Activated CD8-positive, alpha-beta T cell treated with anti-CD3 and anti-CD28 coated beads for 36 hours (primary cell): ENCODE measurements at regions not wholly inside any gene's neighbourhood (a gene's known extent, or its start where the extent isn't known, plus 50 kb on each side); places are given as distances from the start of the nearest gene placed in this dataset.

Experiments
- ATAC-seq: fragments of 200-7000 bp; cut with Tn5 transposase; one replicate; pipeline ENCODE4 v1.10.0; 2021; ENCODE audit warnings: mild to moderate bottlenecking, moderate library complexity
- CTCF ChIA-PET: fragments of 350-600 bp; sonication (Branson Sonifier 250); formaldehyde crosslinking; loops from one replicate; lab custom pipeline; 2021; ENCODE audit warnings: antibody characterized with exemption; lab: Charles Lee
- POLR2A ChIA-PET: fragments of 350-600 bp; sonication (Branson Sonifier 250); formaldehyde crosslinking; loops from one replicate; lab custom pipeline; 2021; ENCODE audit warnings: antibody characterized with exemption; lab: Charles Lee
- DNase-seq: peaks from one replicate; pipeline ENCODE4 v3.0.0-alpha.2; 2020
- H3K27ac Mint-ChIP-seq: one replicate; pipeline ENCODE4 v1.8.0; 2021; ENCODE audit warnings: mild to moderate bottlenecking, mixed read lengths
- H3K27me3 Mint-ChIP-seq: one replicate; pipeline ENCODE4 v1.8.0; 2021; ENCODE audit warnings: mixed read lengths
- H3K36me3 Mint-ChIP-seq: one replicate; pipeline ENCODE4 v1.8.0; 2021; ENCODE audit warnings: low read depth, mixed read lengths
- H3K4me1 Mint-ChIP-seq: one replicate; pipeline ENCODE4 v1.8.0; 2021; ENCODE audit warnings: low read depth, mixed read lengths
- H3K4me3 Mint-ChIP-seq: one replicate; pipeline ENCODE4 v1.8.0; 2021; ENCODE audit warnings: mild to moderate bottlenecking, moderate library complexity, mixed read lengths
- H3K9me3 Mint-ChIP-seq: one replicate; pipeline ENCODE4 v1.8.0; 2021; ENCODE audit warnings: mixed read lengths
- CTCF ChIP-seq: fragments of 200-600 bp; IDR thresholded peaks from one replicate; pipeline ENCODE4 v1.8.0; 2022; ENCODE audit warnings: antibody characterized with exemption, mild to moderate bottlenecking
- intact Hi-C: fragments of 100-400 bp; cut with micrococcal nuclease; formaldehyde crosslinking; loops from one replicate; pipeline ENCODE4 v1.10.0; 2022

GRCh38 chr3:18097473-18097872 is 327.7 kb downstream of the SATB1 start:
- intact Hi-C loops: no loop called here

DNA sequence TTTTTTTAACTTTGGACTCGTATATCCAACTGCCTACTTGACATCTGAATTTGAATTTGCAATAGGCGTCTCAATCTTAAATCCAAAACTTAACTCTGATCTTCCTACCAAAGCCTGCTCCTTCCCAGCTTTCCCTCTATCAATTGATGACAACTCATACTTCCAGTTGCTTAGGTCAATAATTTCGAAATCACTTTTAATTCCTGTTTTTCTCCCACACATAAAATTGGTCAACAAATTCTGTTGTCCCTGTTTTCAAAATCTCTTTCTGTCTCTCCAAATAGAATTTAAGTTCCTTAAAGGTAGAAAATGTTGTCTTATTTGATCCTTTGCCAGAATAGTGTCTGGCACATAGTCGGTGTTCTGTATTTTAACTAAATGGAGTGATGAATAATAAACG is 332.4 kb downstream of the SATB1 start:
- Mint-ChIP-seq H3K27ac (no peak overlapping the region), H3K4me3 (no peak overlapping the region), H3K9me3 (peaks cover 7% of the 10 kb centered on the region), H3K36me3 (peaks cover 7% of the 10 kb centered on the region), H3K4me1 (peaks cover 11% of the 10 kb centered on the region), H3K27me3 (peaks cover 4% of the 10 kb centered on the region)
- ATAC-seq: no peak
- ChIA-PET CTCF (no interaction called here), POLR2A (no interaction called here)
- intact Hi-C loops: no loop called here
- no peak for DNase-seq
- no peak for TF ChIP-seq CTCF

More at GRCh38 chr3:18097473-18097872, 327.7 kb downstream of the SATB1 start:
- Mint-ChIP-seq H3K4me3 (no peak overlapping the region), H3K36me3 (peaks cover 11% of the 10 kb centered on the region), H3K4me1 (peaks cover 26% of the 10 kb centered on the region), H3K9me3 (peaks cover 10% of the 10 kb centered on the region), H3K27ac (no peak overlapping the region), H3K27me3 (peaks cover 4% of the 10 kb centered on the region)
- ChIA-PET POLR2A (no interaction called here), CTCF (interaction anchor here (1.2 kb wide), 1 partner anchor 11 kb away, joined by 3 read pairs; no protein-coding TSS in a partner anchor)
- DNase-seq (no peak), ATAC-seq (no peak)
- TF ChIP-seq CTCF: no peak

DNA sequence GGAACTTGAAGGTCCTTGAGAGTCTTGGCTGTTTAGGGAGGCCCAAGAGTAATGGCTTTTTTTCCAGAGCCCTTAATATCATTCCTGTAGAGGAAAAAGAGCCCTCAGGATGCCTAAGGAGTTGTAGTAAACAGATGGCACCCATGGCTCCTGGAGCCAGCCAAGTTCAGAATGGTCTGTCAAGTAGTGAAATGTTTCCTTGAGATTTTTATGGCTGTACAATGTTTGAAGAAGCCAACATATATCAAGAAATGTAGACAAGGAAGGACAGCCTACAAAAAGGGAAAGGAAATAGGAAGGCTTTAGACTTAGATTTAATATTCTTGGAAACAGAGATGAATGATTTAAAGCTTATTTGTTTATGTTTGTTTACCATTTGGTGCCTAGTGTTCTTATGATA is 334.8 kb downstream of the SATB1 start:
- ChIA-PET POLR2A (no interaction called here), CTCF (no interaction called here)
- intact Hi-C loops: no loop called here
- Mint-ChIP-seq H3K9me3 (no peaks in the 10 kb centered on the region), H3K4me3 (no peak overlapping the region), H3K27me3 (peaks cover 9% of the 10 kb centered on the region), H3K27ac (no peak overlapping the region), H3K4me1 (peaks cover 21% of the 10 kb centered on the region), H3K36me3 (no peaks in the 10 kb centered on the region)
- ATAC-seq (no peak), DNase-seq (no peak)
- TF ChIP-seq CTCF: no peak

DNA sequence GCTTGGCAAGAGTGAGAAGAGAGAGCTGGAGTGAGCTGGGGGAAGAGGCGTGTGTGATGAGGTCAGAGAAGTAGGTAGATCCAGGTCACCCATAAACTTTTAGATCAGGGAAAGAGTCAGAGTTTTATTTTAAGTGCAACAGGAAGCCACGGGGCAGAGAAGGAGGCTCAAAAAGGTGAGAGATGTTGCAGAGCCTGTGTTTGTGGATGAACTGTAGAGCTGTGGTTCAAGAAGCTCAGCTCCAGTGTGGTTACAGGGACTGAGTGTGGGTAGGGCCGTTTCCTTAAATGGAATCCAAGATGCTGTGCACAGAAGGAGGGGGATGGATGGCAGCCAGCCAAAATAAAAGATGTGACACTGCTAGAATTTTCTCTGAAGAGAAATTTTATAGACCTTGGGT is 337.2 kb downstream of the SATB1 start:
- peak; percentile 37 for DNase-seq
- POLR2A ChIA-PET: no interaction called here
- Mint-ChIP-seq H3K36me3 (no peaks in the 10 kb centered on the region), H3K27me3 (peaks cover 7% of the 10 kb centered on the region), H3K4me1 (peaks cover 23% of the 10 kb centered on the region), H3K27ac (peak overlapping the region; percentile 8), H3K9me3 (no peaks in the 10 kb centered on the region), H3K4me3 (no peak overlapping the region)
- ATAC-seq: peak; percentile 80
- intact Hi-C loops: no loop called here
- TF ChIP-seq CTCF: no peak
- CTCF ChIA-PET: no interaction called here

- no peak for TF ChIP-seq CTCF
- H3K9me3 Mint-ChIP-seq: no peaks in the 10 kb centered on the region
- ATAC-seq (no peak), DNase-seq (no peak)
- H3K4me1 Mint-ChIP-seq: peaks cover 23% of the 10 kb centered on the region
- H3K4me3 Mint-ChIP-seq: no peak overlapping the region
- H3K27ac Mint-ChIP-seq: no peak overlapping the region
- CTCF ChIA-PET: interaction anchor here (1.5 kb wide), 1 partner anchor 10 kb away, joined by 3 read pairs; no protein-coding TSS in a partner anchor
- POLR2A ChIA-PET: no interaction called here
- peaks cover 7% of the 10 kb centered on the region for H3K27me3 Mint-ChIP-seq
- intact Hi-C loops: no loop called here
- no peaks in the 10 kb centered on the region for H3K36me3 Mint-ChIP-seq
These were observed 338.4 kb downstream of the SATB1 start for GRCh38 chr3:18086760-18087159.
